Gastrocnemius medialis (tissue), 4 donors: ENCODE measurements at regions not wholly inside any gene's neighbourhood (a gene's known extent, or its start where the extent isn't known, plus 50 kb on each side); places are given as distances from the start of the nearest gene placed in this dataset.

Experiments used
- CTCF ChIP-seq, 5 experiments: fragments of 450-650 bp in 3 of 5; fragments of 200-600 bp in 2 of 5; sonication (generic) in 2 of 5; IDR thresholded peaks in 4 of 5; conservative IDR thresholded peaks in 1 of 5; 1 replicate in 4 of 5; 2 replicates in 1 of 5; pipeline ENCODE4 v1.5.1; 2016 to 2019; ENCODE audit warnings: antibody characterized with exemption in 5 of 5, mild to moderate bottlenecking in 3 of 5, moderate library complexity in 3 of 5
- POLR2A ChIP-seq, 2 donors: fragments of 450-650 bp; IDR thresholded peaks; one replicate each; pipeline ENCODE4 v1.6.1; 2017; ENCODE audit warnings: antibody characterized with exemption in 2 of 2, mild to moderate bottlenecking in 2 of 2, moderate library complexity in 2 of 2

- TF ChIP-seq POLR2A (IDR thresholded peaks at IDR 0.05) (no peak), CTCF (IDR thresholded peaks at IDR 0.05 in 4 of 5, conservative IDR thresholded peaks at IDR 0.05 in 1 of 5) (no peak)
Measured at GRCh38 chr9:88818495-88819201, 172.6 kb upstream of the S1PR3 start.
